NCI-H460 (cell line): ENCODE measurements at regions not wholly inside any gene's neighbourhood (a gene's known extent, or its start where the extent isn't known, plus 50 kb on each side); places are given as distances from the start of the nearest gene placed in this dataset.
"Not testable (repeated sequence)": the region's sequence is repeated elsewhere in the genome, so short reads cannot be mapped to it uniquely, and the experiment has no call there.

ENCODE experiments used
- DNase-seq: peaks from one replicate; pipeline ENCODE4 v3.0.0-alpha.2; 2016; ENCODE audit warnings: low read depth; ENCODE audit errors: extremely low read depth

DNA sequence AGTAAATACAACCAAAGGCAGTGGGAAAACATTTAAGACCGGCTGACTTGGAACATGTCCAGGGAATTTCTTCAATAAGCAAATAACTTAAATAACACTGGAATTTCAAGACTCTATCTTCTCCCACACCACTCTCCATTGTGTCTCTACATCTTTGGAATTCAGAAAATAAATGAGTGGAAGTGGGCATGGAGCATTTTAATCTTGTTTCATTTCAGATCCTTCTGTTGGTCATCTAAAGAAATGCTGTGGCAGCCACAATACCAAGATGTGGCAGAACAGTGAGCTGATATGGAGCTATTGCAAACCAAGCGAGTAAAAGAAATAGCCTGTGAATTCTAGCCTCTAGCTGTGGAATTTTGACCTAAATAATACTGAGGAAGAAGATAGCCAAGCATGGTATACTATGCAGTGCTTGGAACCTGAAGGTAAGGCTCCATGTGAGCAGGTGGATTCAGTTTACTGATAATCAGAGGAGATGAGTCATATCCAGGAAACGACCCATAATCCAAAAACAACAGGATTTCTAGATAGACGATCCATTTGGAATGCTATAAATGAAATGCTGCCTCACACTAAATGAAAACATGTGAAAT, 157.1 kb upstream of the SCN7A start:
- peak; percentile 84 for DNase-seq

- DNase-seq, result no peak
Measured at GRCh38 chr2:166647935-166648334, 153.9 kb upstream of the SCN7A start.

DNA sequence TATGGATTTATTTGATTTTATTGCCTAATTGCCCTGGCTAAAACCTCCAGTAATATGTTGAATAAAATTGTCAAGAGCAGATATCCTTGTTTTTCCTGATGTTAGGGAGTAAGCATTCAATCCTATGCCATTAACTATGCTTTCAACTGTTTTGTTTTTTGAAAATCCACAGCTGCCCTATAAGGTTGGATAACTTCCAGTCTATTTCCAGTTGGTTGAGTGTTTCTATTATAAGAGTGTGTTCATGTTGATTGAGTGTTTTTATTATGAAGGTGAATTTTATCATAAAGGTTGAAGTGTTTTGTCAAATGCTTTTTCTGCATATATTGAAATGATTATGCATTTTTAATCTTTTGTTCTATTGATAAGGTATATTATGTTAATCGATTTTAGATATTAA, 149.9 kb upstream of the SCN7A start:
- DNase-seq, result no peak

DNA sequence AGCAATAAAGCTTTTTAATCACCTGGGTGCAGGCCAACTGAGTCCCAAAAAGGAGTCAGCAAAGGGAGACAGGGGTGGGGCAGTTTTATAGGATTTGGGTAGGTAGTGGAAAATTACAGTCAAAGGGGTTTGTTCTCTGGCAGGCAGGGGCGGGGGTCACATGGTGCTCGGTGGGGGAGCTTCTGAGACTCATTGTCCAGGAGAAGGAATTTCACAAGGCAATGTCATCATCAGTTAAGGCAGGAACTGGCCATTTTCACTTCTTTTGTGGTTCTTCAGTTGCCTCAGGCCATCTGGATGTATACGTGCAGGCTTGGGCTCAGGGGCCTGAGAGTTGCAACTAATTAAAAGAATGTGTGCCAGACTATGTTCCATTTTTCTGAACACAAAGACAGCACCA, 147.5 kb upstream of the SCN7A start:
- DNase-seq, result not testable (repeated sequence)

- no peak for DNase-seq
Measured at GRCh38 chr2:166637051-166637450, 143.0 kb upstream of the SCN7A start.

GRCh38 chr2:166634706-166635105, 140.7 kb upstream of the SCN7A start:
- DNase-seq, result no peak

DNA sequence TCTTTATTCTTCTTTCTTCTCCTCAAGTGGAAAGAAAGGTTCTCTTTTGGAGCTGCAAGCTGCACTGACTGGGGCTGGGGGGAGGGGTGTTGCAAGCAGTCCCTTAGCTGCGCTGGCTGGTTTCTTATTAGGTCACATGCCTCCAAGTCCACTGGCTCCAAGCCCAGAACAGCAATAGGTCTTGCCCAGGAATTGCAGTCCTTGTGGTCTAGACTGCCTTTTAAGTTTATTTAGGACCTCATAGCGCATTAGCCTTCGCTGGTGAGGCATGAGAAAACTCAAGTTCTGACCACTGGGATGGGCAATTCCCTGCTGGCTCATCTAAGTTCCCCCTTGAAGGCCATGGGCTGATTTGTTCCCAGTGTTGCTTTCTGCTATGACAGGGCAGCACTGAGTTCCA, 138.6 kb upstream of the SCN7A start:
- no peak for DNase-seq

DNA sequence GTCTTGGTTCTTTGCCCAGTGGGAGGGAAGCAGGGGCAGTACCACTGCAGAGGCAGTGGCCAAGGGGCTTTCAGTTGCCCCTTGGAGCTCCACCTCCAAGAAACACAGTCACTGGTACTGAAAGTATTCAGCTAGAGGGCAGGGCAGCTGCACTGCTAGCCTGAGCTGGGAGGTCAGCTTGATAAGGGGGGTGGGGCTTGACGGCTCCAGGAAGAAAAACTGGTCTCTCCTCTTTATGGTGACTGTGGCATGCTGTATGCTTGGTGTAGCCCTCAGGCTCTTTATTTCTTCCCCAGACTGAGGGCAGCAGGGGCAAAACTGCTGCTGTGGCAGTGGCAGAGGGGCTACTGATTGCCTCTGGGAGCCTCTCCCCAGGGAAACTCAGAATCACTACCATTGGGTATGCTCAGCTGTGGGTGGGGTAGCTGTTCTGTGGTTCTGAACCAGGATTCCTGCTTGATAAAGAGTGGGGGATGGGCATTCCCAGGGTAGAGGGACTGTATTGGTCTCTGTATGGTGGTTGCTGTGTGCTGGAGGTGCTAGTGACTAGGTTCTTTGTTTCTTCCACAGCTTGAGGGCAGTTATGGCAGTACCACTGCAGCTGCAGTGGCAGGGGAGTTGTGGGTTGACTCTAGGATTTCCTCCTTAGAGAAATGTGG, 134.6 kb upstream of the SCN7A start:
- no peak for DNase-seq

- DNase-seq, result no peak
Measured at GRCh38 chr2:166627893-166628292, 133.8 kb upstream of the SCN7A start.

GRCh38 chr2:166625670-166626069, 131.6 kb upstream of the SCN7A start:
- DNase-seq, result no peak

GRCh38 chr2:166614503-166614902, 120.5 kb upstream of the SCN7A start:
- DNase-seq, result no peak

DNA sequence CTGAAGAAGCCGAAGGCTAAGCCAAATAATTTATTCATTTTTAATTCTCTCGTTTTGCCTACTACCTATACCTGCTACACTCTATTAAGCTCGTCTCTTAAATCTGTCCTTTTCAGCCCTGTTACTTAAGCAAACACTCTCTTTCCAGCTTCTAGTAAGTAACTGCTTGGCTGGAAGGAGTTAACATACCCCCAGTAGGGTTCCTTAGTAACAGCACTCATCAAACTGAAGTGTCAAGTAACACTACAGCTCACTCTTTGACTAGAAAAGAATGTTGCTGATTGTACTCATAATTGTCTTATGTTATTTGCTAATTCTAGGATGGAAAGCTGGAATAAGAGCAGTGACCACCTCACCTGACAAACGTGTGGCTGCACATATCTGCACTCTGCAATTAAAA, 120.0 kb upstream of the SCN7A start:
- no peak for DNase-seq

- DNase-seq, result no peak
Measured at GRCh38 chr2:166613226-166613625, 119.2 kb upstream of the SCN7A start.

DNA sequence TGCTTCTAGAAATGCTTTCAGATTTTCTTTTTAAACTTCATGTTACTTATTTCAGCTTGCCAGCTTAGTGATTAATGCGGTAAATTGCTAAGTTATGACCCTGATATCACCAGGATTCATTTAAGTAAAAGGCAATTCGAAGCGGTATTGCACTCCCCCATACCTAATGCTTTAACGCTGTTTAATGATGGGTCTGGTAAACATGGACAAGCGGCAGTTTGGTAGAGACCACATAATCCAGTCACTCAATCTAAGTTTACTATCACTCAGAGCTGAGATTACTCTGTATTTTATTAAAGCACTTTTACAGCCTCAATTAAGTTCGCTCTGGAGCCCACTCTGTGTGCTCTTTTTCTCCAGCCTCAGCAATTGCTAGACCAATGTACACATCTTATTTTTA, 118.2 kb upstream of the SCN7A start:
- no peak for DNase-seq

- no peak for DNase-seq
Measured at GRCh38 chr2:166610913-166611305, 116.9 kb upstream of the SCN7A start.

- DNase-seq, result no peak
Measured at GRCh38 chr2:166610180-166610912, 116.3 kb upstream of the SCN7A start.

- no peak for DNase-seq
Measured at GRCh38 chr2:166609183-166609959, 115.3 kb upstream of the SCN7A start.

DNA sequence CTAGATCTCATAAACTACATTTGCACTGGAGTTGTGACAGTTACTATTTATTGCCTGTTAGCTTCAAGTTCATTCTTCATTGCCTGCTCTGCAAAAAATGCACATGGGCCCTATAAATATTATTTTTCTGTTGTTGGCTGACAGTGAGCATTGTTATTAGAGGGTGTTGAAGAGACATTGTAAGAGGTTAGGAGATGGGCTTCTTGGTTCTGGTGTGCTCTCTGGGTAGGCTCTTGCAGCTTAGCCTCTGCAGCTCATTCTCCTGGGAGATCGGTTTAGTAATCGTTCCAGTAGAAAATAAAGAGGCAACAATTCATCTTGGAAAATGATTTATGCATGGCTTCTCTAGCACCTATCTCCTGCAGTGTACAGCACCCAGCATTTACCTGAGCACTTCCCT, 113.8 kb upstream of the SCN7A start:
- DNase-seq, result no peak

GRCh38 chr2:166593403-166593802, 99.4 kb upstream of the SCN7A start:
- no peak for DNase-seq

DNA sequence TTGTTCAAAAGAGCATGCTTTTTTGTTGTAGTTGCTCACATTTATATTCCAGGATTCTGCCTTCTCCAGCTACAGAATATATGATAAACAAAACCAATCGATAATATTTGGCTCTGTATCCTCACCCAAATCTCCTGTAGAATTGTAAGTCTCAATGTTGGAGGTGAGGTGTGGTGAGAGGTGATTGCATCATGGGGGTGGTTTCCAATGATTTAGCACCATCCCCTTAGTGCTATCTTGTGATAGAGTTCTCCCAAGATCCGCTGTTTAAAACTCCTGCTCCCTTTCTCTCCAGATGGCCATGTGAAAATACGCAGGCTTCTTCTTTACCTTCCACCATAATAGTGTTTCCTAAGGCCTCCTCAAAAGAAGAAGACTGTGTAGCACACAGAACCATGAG, 98.7 kb upstream of the SCN7A start:
- DNase-seq, result no peak

- DNase-seq, result no peak
Measured at GRCh38 chr2:166591226-166591625, 97.2 kb upstream of the SCN7A start.
